ENCODE measurements at regions not wholly inside any gene's neighbourhood (a gene's known extent, or its start where the extent isn't known, plus 50 kb on each side); places are given as distances from the start of the nearest gene placed in this dataset.
"Not testable (repeated sequence)": the region's sequence is repeated elsewhere in the genome, so short reads cannot be mapped to it uniquely, and the experiment has no call there.

GRCh38 chr16:35574011-35574410, 2114.6 kb downstream of the TP53TG3F start:
- Histone ChIP-seq H3K4me3 (no peak overlapping the region), H3K27me3 (no peaks in the 10 kb centered on the region), H3K27ac (no peak overlapping the region), H3K4me1 (replicated peaks in 1 of 2) (no peaks in the 10 kb centered on the region), H3K36me3 (replicated peaks in 1 of 2) (no peaks in the 10 kb centered on the region), H3K9me3 (replicated peaks in 1 of 3) (no peaks in the 10 kb centered on the region)
- intact Hi-C loops (cut with DNase I): no loop called here
- peak in 1 of 7 donors; percentile 7 for DNase-seq
- WGBS, 4 donors: 46 to 63% (median 58%) methylated on average over 24 to 29 of the region's 29 CpGs
- TF ChIP-seq CTCF (IDR thresholded peaks at IDR 0.05): no peak
- no peak for TF ChIP-seq POLR2A (IDR thresholded peaks at IDR 0.05)

GRCh38 chr16:35574454-35575431, 2115.3 kb downstream of the TP53TG3F start:
- no peak for TF ChIP-seq POLR2A (IDR thresholded peaks at IDR 0.05)
- no peak for TF ChIP-seq CTCF (IDR thresholded peaks at IDR 0.05)
- H3K36me3 ChIP-seq (replicated peaks in 1 of 2): no peaks in the 10 kb centered on the region
- DNase-seq: peak in 1 of 7 donors; percentile 21
- H3K4me3 ChIP-seq: no peak overlapping the region
- 45 to 65% (median 54%) methylated on average over 31 to 60 of the region's 60 CpGs for WGBS, 4 donors
- no peaks in the 10 kb centered on the region for H3K27me3 ChIP-seq
- H3K9me3 ChIP-seq (replicated peaks in 1 of 3): no peaks in the 10 kb centered on the region
- H3K4me1 ChIP-seq (replicated peaks in 1 of 2): no peaks in the 10 kb centered on the region
- intact Hi-C loops (cut with DNase I): no loop called here
- H3K27ac ChIP-seq: no peak overlapping the region

GRCh38 chr16:35575432-35575821, 2116.0 kb downstream of the TP53TG3F start:
- 73 to 81% (median 78%) methylated on average over 17 of the region's 17 CpGs for WGBS, 4 donors
- no peaks in the 10 kb centered on the region for H3K36me3 ChIP-seq (replicated peaks in 1 of 2)
- TF ChIP-seq POLR2A (IDR thresholded peaks at IDR 0.05) (no peak), CTCF (IDR thresholded peaks at IDR 0.05) (no peak)
- H3K4me1 ChIP-seq (replicated peaks in 1 of 2): no peaks in the 10 kb centered on the region
- H3K9me3 ChIP-seq (replicated peaks in 1 of 3): no peaks in the 10 kb centered on the region
- no peak for DNase-seq
- no peaks in the 10 kb centered on the region for H3K27me3 ChIP-seq
- no peak overlapping the region for H3K4me3 ChIP-seq
- no peak overlapping the region for H3K27ac ChIP-seq
- intact Hi-C loops (cut with DNase I): no loop called here

- no peaks in the 10 kb centered on the region for H3K36me3 ChIP-seq (replicated peaks in 1 of 2)
- intact Hi-C loops (cut with DNase I): no loop called here
- H3K4me3 ChIP-seq: no peak overlapping the region
- H3K4me1 ChIP-seq (replicated peaks in 1 of 2): no peaks in the 10 kb centered on the region
- no peaks in the 10 kb centered on the region for H3K9me3 ChIP-seq (replicated peaks in 1 of 3)
- TF ChIP-seq POLR2A (IDR thresholded peaks at IDR 0.05) (no peak), CTCF (IDR thresholded peaks at IDR 0.05) (no peak)
- DNase-seq: no peak
- no peaks in the 10 kb centered on the region for H3K27me3 ChIP-seq
- H3K27ac ChIP-seq: no peak overlapping the region
- WGBS, 4 donors: 15 to 33% (median 24%) methylated on average over 1 of the region's 1 CpG
Observed at GRCh38 chr16:35585411-35585810, 2126.0 kb downstream of the TP53TG3F start.

GRCh38 chr16:35590913-35591312, 2131.5 kb downstream of the TP53TG3F start:
- H3K4me3 ChIP-seq; H3K27me3 ChIP-seq; H3K36me3 ChIP-seq (replicated peaks in 1 of 2); intact Hi-C loops (cut with DNase I); H3K9me3 ChIP-seq (replicated peaks in 1 of 3); H3K27ac ChIP-seq; H3K4me1 ChIP-seq (replicated peaks in 1 of 2): not testable (repeated sequence)
- 56 to 75% (median 64%) methylated on average over 7 of the region's 7 CpGs for WGBS, 4 donors
- DNase-seq: peak in 1 of 7 donors; percentile 57

All from adrenal gland (tissue), 9 donors.